Anterior cingulate cortex (tissue), 58 donors: ENCODE measurements at regions not wholly inside any gene's neighbourhood (a gene's known extent, or its start where the extent isn't known, plus 50 kb on each side); places are given as distances from the start of the nearest gene placed in this dataset.
A peak's percentile ranks its signal among the peaks of the same experiment; 100 is the strongest.
"Not testable (repeated sequence)": the region's sequence is repeated elsewhere in the genome, so short reads cannot be mapped to it uniquely, and the experiment has no call there.

Experiments used
- DNase-seq, 58 donors: peaks; one replicate each; lab custom pipeline; 2025; lab: John Stamatoyannopoulos, UW

GRCh38 chr6:19892260-19892659 is 55.1 kb downstream of the ID4 start:
- no peak for DNase-seq

DNA sequence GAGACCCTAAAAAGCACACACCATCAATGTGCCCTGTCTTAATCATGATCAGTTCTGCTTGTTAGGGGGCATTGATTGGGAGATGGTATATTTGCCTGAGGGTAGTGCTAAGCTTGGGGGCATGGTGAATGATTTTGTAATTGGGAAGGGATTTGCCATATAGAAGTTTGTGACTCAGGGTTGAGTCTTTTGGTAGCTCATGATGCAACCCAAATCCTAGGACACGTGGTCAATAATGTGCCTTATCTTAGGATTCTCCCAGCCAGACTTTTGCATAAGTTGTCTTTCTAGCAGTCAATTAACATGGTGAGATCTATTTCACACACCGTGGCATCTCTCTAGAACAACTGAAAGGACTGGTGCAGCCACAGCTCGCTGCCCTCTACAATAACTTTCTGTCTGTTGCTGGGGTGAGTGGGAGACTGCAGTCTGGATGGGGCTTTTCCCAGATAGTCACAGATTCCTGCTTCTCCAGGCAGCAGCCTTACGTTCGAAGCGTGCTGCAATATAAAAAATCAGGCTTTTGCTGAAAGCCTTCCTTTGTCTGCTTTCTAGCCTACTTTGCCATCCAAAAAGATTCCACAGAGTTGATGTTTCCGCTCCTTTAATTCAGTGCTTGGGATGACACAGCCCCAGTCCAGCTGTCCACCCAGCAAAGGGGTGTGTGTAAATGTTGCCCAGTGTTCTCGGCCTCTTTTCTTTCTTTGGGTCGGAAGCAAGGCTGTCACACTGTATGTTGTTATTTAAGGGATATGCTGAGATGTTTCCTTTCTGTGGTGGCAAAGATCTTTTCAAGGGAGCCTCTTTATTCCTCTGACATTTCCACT is 58.9 kb downstream of the ID4 start:
- peak in 1 of 58 donors; percentile 1 for DNase-seq

- peak in 3 of 58 donors; percentile 1 to 13 (median 3) for DNase-seq
Measured at GRCh38 chr6:19896693-19897010, 59.5 kb downstream of the ID4 start.

- DNase-seq = no peak
Measured at GRCh38 chr6:19898141-19898740, 61.1 kb downstream of the ID4 start.

DNA sequence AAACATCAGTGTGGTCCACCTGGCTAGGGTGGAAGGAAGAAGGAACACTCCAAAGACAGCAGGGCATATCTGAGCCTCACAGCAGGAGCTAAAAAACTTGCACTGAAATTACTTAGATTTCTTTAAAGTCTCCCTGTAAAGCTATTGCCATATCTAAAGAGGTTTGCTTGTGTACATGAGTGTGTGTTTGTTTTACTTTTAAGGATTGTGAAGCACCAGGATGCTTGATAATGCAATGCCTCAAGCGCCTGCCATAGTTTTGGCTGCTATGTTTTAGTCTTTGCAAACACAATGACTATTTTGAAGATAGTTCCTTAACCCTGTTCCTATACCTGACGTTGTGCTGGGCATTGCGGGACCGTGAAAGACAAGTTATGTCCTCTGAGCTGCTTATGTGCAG is 65.0 kb downstream of the ID4 start:
- DNase-seq = no peak

DNA sequence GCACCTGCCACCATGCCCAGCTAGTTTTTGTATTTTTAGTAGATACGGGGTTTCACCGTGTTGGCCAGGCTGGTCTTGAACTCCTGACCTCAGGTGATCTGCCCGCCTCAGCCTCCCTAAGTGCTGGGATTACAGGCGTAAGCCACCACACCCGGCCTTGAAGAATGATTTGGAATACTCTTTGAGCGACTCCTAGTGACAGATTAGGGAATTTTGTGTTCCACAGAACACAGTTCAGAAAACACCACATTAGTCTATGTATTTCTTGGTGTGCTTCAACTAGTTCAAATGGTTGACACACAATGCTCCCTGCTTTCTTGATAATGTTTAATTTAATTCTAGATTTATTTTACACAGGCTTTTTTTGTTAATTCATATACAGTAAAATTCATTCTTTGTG is 67.2 kb downstream of the ID4 start:
- DNase-seq = not testable (repeated sequence)

DNA sequence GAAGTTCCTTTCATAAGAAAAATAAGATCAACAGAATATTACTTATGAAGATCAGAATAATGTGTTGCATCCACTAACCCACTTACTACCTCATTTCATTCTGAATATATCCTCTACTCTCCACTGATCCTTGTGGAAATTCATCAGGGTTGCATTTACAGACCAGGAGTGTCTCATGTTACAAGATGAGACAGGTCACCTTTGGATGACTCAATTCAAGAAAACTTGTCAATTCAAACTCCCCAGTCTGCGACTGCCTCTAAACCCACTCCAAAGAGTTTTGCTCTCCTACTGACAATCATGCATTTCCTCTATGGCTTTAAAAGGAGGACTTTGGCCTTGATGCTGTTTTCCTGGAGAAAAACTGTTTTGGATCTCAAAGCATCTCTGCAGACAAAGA is 68.4 kb downstream of the ID4 start:
- DNase-seq = no peak

GRCh38 chr6:19906171-19906570 is 69.0 kb downstream of the ID4 start:
- no peak for DNase-seq

GRCh38 chr6:19911223-19911622 is 74.1 kb downstream of the ID4 start:
- DNase-seq = no peak

DNA sequence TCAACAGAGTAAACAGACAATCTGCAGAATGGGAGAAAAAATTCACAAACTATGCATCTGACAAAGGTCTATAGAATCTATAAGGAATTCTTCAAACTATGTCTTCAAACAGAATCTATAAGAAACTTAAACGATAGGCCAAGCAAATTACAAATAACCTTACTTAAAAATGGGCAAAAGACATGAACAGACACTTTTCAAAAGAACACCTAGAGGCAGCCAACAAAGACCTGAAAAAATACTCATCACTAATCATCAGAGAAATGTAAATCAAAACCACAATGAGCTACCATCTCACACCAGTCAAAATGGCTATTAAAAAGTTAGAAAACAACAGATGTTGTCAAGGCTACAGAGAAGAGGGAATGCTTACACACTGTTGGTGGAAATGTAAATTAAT is 81.3 kb downstream of the ID4 start:
- no peak for DNase-seq

DNA sequence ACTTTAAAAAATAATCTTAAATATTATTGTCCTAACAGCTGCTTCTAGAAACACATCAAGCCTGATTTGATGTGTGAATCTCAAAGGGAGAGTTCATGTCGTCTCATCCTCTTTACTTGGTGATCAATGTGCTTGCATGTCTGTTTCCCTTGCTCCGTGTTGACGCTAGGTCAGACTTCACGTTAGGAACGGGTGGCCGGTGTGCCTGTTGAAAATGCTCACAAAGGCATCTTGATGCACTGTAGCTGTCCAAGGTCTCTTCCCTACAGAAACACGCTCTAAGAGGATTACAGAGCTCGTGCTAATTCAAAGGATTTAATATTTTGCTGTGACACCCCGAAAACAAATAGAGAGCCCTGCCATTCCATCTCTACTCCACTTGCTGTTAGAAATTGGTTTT is 84.6 kb downstream of the ID4 start:
- no peak for DNase-seq

DNA sequence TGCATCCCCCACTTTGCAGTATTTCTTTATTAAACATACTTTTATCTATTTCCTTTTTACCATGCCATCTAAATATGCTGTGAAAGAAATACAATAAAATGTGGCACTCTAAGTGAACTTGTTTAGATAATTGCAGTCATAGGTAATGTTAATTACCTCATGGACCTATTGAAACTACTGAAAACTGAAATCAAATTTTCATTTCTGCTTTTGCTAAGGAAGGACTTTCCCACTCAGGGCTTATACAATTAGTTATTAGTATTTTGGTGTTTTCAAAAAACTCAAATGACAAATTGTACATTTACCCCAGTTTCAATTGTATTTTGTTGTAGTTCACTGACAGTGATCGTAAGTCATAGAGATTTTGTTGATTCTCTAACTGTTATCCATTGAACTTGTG is 88.4 kb downstream of the ID4 start:
- no peak for DNase-seq

DNA sequence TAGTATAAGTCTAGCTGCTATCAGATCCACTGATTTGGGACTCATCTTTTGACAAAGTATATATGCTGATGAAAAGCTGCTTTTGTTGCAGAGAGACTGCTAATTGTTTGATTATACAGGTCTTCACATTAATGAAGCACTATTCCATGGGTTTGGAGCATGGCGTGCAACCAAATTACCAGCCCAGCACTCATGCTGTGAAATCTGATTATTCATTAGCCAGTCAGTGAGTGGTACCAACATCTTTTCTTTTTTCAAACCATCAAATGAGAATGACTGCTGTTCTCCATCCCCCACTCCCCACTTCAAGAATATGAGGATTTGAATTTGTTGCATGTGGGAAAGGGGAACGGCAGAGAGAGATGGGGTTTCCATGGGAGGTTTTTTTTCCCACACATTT is 91.3 kb downstream of the ID4 start:
- DNase-seq = no peak

GRCh38 chr6:19929312-19929711 is 92.1 kb downstream of the ID4 start:
- no peak for DNase-seq

DNA sequence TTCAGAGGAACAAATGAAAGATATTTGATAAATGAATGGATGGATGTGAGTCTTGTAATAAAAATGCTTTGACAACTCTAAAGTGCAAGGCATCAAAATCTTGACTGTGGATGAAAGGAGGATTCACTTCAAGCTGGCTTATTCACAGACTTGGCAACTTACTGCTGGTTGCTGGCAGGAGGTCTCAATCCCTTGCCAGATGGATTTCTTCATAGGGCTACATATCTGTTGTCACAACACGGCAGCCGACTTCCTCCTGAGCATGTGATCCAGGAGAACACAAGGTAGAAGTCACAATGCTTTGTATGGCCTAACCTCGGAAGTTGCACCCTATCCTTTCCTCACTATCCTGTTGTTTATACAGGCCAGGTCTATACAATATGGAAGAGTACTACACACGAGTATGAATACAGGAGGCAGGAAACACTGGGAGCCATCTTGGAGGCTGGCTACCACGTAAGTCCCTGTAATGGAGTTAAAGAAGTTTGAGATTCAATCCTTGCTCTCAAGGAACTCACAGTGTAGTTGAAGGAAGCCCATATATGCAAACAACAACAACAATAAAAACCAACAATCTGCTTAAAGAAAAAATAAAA is 97.9 kb downstream of the ID4 start:
- no peak for DNase-seq

GRCh38 chr6:19939321-19939720 is 102.2 kb downstream of the ID4 start:
- DNase-seq = not testable (repeated sequence)

- DNase-seq = not testable (repeated sequence)
Measured at GRCh38 chr6:19939926-19940325, 102.8 kb downstream of the ID4 start.

DNA sequence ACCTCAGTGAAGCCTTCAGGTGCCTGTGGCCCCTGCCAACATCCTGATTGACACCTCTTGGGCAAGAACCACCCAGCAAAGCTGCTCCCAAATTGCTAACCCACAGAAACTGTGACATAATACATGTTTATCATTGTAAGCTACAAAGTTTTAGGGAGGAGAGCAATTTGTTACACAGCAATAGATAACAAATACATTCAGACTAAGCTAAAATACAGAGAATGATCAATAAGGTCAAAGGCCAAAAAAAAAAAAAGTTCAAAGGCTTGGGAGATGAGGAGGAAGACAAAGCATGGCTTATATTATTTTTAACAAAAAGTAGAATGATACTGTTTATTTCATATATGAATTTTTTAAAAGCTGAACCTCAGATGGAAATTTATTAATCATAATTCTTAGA is 105.9 kb downstream of the ID4 start:
- no peak for DNase-seq

DNA sequence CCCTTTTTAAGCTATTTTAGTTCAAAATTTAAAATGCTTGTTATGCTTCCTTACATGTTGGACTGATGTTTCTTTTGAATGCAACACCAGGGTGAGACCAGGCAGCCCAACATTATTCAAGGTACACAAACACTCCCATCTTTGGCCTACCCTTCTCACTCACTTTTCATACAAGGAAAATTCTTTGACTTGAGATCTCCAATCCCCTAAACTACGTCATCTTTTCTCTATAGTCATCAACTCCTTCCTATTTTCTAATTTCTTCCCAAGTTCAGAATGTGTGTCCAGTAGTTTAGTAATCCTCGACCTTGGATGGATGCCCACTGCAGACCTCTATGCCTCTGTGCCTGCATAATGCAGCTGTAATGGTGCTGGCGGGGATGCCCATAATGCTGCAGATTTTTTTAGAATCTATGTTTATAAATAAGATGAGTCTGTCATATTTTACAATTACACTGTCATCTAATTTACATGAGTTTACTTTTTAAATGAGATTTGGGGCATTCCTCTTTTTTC is 108.7 kb downstream of the ID4 start:
- no peak for DNase-seq

DNA sequence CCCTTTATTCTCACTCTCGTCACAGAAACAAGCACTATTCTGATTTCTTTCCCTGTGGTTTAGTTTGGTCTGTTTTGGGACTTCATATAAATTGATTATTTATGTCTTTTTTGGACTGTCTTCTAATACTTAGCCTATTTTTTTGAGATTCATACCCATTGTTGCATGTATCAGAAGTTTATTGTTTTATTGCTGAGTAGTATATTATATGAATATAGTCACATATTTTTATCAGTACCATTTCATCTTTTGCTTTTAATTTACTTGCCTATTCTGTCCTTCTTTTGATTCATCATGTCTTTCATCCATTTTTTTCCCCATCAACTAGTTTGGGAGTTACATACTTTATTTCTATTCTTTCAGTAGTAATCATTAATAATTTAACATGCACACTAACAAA is 112.0 kb downstream of the ID4 start:
- no peak for DNase-seq

DNA sequence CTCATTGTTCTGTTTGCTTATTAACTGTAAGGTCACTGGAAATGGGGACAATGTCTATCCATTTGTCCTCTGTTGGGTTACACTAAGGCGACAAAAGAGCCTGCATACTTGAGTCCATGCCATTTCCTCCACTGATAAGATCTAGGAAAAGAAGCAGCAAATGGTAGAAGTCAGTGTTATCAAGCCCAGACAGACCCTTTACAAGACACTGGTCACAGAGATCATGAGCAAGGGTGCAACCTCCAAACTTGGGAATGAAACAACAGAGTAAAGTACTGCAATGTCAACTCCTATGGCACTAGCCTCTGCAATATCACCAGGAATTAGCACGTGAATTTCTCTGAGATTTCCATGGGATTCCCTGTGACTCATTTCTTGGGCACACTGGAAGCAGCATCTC is 126.9 kb downstream of the ID4 start:
- no peak for DNase-seq

DNA sequence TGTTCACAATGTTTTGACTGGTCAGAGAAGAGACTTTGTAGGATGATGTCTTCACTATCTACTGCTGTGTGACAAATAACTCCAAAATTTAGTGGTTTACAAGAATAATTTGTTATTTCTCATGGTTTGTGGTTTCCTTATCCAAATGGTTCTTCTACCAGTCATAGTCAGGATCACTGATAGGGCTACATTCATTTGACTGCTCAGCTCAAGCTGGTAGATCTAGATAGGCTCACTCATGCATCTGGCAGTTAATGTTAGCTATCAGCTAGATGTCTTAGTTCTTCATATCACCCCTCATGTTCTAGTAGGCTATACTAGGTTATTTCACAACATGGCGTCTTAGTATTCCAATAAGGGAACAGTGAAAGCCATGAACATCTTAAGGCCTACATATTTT is 131.0 kb downstream of the ID4 start:
- no peak for DNase-seq
